GM08714 (cell line): ENCODE measurements at regions not wholly inside any gene's neighbourhood (a gene's known extent, or its start where the extent isn't known, plus 50 kb on each side); places are given as distances from the start of the nearest gene placed in this dataset.
"Not testable (repeated sequence)": the region's sequence is repeated elsewhere in the genome, so short reads cannot be mapped to it uniquely, and the experiment has no call there.

Source experiments
- H3K4me3 ChIP-seq: fragments of 200-500 bp; sonication (Bioruptor generic); 2 replicates; pipeline ENCODE4 v1.5.1; 2014; ENCODE audit warnings: mild to moderate bottlenecking, low read length, inconsistent platforms
- ZNF274 ChIP-seq: IDR thresholded peaks from 2 replicates; pipeline ENCODE4 v1.6.1; 2012; ENCODE audit warnings: mild to moderate bottlenecking, low read depth, low read length

GRCh38 chr2:58497168-58497567, 256.0 kb upstream of the FANCL start:
- no peak overlapping the region for H3K4me3 ChIP-seq
- TF ChIP-seq ZNF274 = no peak

- no peak overlapping the region for H3K4me3 ChIP-seq
- TF ChIP-seq ZNF274 = no peak
Observed at GRCh38 chr2:58495806-58496205, 254.7 kb upstream of the FANCL start.

GRCh38 chr2:58494071-58494501, 253.0 kb upstream of the FANCL start:
- H3K4me3 ChIP-seq = no peak overlapping the region
- no peak for TF ChIP-seq ZNF274

- H3K4me3 ChIP-seq = no peak overlapping the region
- TF ChIP-seq ZNF274 = no peak
Observed at GRCh38 chr2:58484629-58485028, 243.5 kb upstream of the FANCL start.

DNA sequence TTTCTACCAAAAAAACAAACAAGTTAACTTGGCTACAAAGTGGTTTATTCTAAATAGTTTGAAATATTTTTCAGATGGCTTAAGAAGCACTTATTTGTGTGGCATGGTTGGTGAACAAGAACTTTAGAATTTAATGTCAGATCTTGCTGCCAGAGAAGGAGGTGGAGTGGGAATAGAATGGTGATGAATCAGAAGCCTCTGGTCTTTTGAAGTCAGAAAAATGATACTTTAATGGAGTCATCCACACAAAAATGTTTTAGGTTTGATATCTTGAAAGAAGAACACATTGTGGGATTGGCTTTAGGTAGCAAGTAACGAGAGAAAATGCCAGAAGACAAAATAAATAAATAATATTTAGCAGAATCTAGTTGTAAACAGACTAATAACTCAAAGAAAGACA, 243.1 kb upstream of the FANCL start:
- TF ChIP-seq ZNF274 = no peak
- no peak overlapping the region for H3K4me3 ChIP-seq

DNA sequence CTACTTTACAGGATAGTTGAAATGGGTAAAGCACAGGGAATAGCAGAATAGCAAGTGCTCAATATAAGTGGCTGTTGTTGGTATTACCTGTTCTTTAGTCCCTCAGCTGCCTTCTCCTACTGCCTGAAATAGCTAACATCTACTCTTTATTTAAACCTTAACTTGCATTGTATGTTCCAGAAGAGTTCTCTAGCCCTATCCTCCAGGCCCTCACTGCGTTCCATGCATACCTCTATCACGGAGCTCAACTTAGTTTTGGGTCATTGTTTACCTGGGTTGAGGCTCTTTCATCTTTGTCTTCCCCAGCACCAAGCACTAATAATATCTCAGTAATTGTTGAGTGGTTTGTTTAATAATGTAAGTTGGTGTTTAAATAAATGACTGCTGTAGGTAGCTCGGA, 242.2 kb upstream of the FANCL start:
- TF ChIP-seq ZNF274 = no peak
- H3K4me3 ChIP-seq = no peak overlapping the region

GRCh38 chr2:58481670-58482069, 240.5 kb upstream of the FANCL start:
- TF ChIP-seq ZNF274 = no peak

GRCh38 chr2:58480141-58480540, 239.0 kb upstream of the FANCL start:
- no peak for TF ChIP-seq ZNF274
- H3K4me3 ChIP-seq = no peak overlapping the region

More at GRCh38 chr2:58481670-58482069, 240.5 kb upstream of the FANCL start:
- H3K4me3 ChIP-seq = no peak overlapping the region

- no peak for TF ChIP-seq ZNF274
- H3K4me3 ChIP-seq = no peak overlapping the region
Observed at GRCh38 chr2:58479535-58480140, 238.5 kb upstream of the FANCL start.

DNA sequence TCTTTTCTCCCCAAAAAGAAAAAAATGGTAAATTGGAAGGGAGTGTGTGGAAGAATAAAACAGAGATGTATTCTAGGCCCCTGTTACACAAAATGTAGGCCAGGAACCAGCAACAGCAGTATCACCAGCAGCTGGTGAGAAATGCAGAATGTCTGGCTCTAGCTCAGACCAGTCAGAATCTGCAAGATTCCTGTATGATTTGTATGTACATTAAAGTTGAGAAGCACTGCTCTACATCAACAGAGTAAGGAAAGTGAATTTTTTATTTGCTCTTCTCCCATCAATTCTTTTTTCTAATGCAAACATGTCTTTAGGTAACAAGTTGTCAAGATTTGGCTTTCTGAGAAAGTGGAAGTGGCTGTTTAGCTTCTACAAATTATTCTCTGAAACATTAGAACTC, 235.4 kb upstream of the FANCL start:
- TF ChIP-seq ZNF274 = no peak
- H3K4me3 ChIP-seq = no peak overlapping the region

GRCh38 chr2:58475756-58476155, 234.6 kb upstream of the FANCL start:
- no peak overlapping the region for H3K4me3 ChIP-seq
- TF ChIP-seq ZNF274 = no peak

- TF ChIP-seq ZNF274 = no peak
- no peak overlapping the region for H3K4me3 ChIP-seq
Observed at GRCh38 chr2:58473165-58473564, 232.0 kb upstream of the FANCL start.

- no peak for TF ChIP-seq ZNF274
- H3K4me3 ChIP-seq = no peak overlapping the region
Observed at GRCh38 chr2:58466804-58467203, 225.7 kb upstream of the FANCL start.

DNA sequence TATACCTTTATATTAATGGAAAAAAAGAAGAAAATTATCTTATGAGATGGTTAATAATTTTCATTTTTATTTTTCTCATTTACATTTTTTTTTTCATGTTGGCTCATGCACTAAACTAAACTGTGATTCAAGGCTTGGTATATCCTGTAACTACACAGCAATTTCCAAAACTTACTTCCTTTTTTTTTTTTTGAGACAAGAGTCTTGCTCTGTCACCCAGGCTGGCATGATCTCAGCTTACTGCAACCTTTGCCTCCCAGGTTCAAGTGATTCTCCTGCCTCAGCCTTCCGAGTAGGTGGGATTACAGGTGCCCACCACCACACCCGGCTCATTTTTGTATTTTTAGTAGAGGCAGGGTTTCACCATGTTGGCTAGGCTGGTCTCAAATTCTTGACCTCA, 224.9 kb upstream of the FANCL start:
- not testable (repeated sequence) for H3K4me3 ChIP-seq

- no peak for TF ChIP-seq ZNF274
- no peak overlapping the region for H3K4me3 ChIP-seq
Observed at GRCh38 chr2:58460670-58461069, 219.5 kb upstream of the FANCL start.

DNA sequence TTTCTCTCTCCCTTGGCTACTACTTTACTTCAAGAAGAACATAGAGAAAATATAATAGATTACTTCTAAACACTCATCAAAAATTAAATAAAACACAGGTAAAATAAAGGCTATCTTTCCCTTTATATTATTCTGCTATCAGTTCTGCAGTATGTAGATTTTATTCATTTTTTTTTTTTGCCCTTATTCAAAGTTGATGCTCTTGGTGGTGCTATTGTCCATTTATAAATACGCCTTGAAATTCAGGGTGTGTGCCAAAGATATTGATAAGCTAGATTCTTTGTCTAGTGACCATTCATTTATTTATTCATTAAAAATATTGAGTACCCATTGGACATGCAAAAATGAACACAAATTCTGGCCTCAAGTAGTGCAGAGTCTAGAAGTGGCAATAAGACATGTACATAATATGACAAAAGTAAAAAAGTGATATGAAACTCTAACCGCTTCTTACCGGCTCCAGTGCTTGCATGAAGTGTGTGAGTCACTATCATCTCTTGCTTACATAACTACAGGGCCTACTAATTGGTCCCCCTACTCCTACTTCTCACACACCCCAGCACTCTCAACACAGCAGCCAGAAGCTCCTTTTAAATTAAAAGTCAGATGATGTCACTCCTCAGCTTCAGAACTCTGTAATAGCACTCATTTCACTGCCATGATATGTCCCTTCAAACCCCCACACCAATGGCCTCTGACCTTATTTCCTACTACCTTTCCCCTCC, 208.3 kb upstream of the FANCL start:
- no peak for TF ChIP-seq ZNF274
- no peak overlapping the region for H3K4me3 ChIP-seq
